Kidney (tissue), 13 donors: ENCODE measurements at regions not wholly inside any gene's neighbourhood (a gene's known extent, or its start where the extent isn't known, plus 50 kb on each side); places are given as distances from the start of the nearest gene placed in this dataset.

Experiments used
- DNase-seq, 5 donors: peaks; one replicate each; pipeline ENCODE4 v3.0.0-alpha.2; 2013 to 2020
- FAIRE-seq: peaks from 2 replicates; lab custom pipeline; 2012; peaks lifted over from hg19 to GRCh38; lab: Jason Lieb, UNC
- H3K27ac ChIP-seq, 2 donors: one replicate each; pipeline ENCODE4 v1.7.0; 2013; ENCODE audit warnings: low read depth in 2 of 2, low read length in 2 of 2, inconsistent platforms in 1 of 2
- H3K27me3 ChIP-seq: one replicate; pipeline ENCODE4 v1.7.1; 2013; ENCODE audit warnings: low read length, inconsistent platforms; ENCODE audit not compliant: control insufficient read depth, insufficient read depth
- H3K36me3 ChIP-seq, 3 donors: one replicate each; pipeline versions ENCODE4 v1.7.0 to v1.7.1; 2013; ENCODE audit warnings: low read length in 3 of 3, control low read depth in 1 of 3, inconsistent platforms in 1 of 3; ENCODE audit not compliant: insufficient read depth in 3 of 3, control insufficient read depth in 2 of 3
- H3K4me1 ChIP-seq, 3 donors: one replicate each; pipeline versions ENCODE4 v1.7.0 to v1.7.1; 2013; ENCODE audit warnings: low read length in 3 of 3, inconsistent platforms in 1 of 3, low read depth in 1 of 3; ENCODE audit not compliant: control insufficient read depth in 2 of 3, insufficient read depth in 2 of 3
- H3K4me3 ChIP-seq, 3 donors: one replicate each; pipeline versions ENCODE4 v1.7.0 to v1.8.1; 2013; ENCODE audit warnings: low read length in 3 of 3, control low read depth in 1 of 3, inconsistent platforms in 1 of 3
- H3K9ac ChIP-seq, 3 donors: one replicate each; pipeline versions ENCODE4 v1.7.0 to v1.7.1; 2013; ENCODE audit warnings: low read length in 3 of 3, control low read depth in 1 of 3, inconsistent platforms in 1 of 3
- H3K9me3 ChIP-seq, 3 donors: one replicate each; pipeline versions ENCODE4 v1.7.0 to v1.7.1; 2013; ENCODE audit warnings: low read length in 3 of 3, control low read depth in 1 of 3, inconsistent platforms in 1 of 3; ENCODE audit not compliant: control insufficient read depth in 2 of 3, insufficient read depth in 1 of 3
- intact Hi-C: fragments of 100-400 bp; cut with DNase I; formaldehyde crosslinking; loops from one replicate; pipeline ENCODE4 v1.11.1; 2022
- TF ChIP-seq, protein P1 (sequence below): IDR thresholded peaks from 3 replicates; pipeline ENCODE4 v1.5.1; 2012; ENCODE audit warnings: mild to moderate bottlenecking, moderate library complexity, borderline replicate concordance; ENCODE audit not compliant: insufficient read depth; ENCODE audit errors: extremely low read depth
- donor health status: control.
- donor health status: control.
- donor health status: control.
- donor health status: control.
- donor health status: control.
- donor health status: DM: yes; HTN: yes; CAD: no.
- donor health status: Normal renal cell carcinoma (clear cell type).

DNA sequence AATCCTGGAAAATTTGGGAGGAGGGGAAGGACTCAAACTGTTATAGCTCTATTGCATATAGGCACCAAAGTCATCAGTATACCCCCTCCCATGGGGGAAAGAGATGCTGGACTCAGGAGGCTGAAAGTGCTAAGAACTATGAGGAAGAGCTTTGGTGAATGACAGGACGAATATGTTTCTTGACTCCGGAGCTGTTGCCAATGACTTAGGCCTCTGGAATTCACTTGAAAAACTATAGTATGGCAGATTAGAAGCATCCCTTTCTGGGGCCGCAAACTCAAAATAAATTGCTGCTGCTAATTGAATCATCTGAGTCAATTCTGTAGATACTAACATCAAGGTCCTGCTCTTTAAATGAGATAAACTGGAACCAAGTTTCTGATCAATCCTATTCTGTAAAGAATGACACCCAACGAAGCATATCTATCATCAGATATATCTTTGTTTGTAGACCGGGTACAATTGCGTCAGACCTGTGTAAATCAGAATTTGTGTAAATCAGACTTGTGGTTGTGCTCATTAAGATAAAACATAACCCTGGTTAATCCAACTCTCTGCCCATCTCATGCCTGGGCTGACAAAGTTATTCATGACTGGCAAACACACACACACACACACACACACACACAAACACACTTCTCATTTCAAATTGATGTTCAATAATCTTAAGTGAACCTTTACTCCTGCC is 1793.8 kb upstream of the PCDH20 start:
- Histone ChIP-seq H3K9me3 (no peaks in the 10 kb centered on the region), H3K27ac (no peak overlapping the region), H3K36me3 (no peaks in the 10 kb centered on the region), H3K4me1 (no peaks in the 10 kb centered on the region), H3K4me3 (no peak overlapping the region), H3K27me3 (no peaks in the 10 kb centered on the region), H3K9ac (no peak overlapping the region)
- TF ChIP-seq, protein P1, sequence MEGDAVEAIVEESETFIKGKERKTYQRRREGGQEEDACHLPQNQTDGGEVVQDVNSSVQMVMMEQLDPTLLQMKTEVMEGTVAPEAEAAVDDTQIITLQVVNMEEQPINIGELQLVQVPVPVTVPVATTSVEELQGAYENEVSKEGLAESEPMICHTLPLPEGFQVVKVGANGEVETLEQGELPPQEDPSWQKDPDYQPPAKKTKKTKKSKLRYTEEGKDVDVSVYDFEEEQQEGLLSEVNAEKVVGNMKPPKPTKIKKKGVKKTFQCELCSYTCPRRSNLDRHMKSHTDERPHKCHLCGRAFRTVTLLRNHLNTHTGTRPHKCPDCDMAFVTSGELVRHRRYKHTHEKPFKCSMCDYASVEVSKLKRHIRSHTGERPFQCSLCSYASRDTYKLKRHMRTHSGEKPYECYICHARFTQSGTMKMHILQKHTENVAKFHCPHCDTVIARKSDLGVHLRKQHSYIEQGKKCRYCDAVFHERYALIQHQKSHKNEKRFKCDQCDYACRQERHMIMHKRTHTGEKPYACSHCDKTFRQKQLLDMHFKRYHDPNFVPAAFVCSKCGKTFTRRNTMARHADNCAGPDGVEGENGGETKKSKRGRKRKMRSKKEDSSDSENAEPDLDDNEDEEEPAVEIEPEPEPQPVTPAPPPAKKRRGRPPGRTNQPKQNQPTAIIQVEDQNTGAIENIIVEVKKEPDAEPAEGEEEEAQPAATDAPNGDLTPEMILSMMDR, result no peak
- intact Hi-C loops, result no loop called here
- no peak for FAIRE-seq
- no peak for DNase-seq

DNA sequence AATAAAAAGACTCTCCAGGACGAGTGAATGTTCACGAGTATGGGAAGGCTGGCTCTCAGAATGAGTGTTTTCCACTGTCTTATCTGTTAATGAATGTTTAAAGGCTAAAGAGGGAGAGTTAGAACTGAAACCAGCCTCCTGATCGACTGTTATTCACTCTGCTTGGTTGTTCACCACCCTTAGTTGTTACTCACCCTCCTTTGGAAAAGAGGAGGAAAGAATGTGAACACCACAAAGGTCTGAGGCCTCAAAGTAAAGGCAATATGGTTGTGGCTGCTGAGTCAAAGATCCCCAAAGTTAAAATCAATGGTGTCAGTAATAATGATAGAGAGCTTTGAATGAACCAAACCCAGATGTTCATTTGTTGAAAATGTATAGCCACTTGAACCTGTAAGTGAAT is 1793.2 kb upstream of the PCDH20 start:
- H3K4me1 ChIP-seq, result no peaks in the 10 kb centered on the region
- intact Hi-C loops, result no loop called here

DNA sequence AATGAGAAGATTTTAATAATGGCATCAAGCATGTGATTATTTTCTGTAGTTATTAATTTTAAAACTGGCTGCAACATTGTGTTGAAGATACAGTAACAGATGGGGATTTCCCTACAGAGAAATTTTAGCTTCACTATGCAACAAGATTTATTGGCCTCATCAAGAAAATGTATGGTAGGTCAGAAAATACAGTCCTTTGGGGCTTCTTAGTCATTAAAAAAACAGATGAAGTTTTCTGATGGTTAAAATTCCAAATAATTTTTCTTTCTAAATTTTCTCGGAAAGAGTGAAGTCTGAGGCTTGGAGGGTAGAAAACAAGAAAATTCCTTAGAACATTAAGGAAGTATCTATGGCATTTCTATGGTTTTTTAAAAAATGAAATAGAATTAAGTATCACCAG is 1790.8 kb upstream of the PCDH20 start:
- Histone ChIP-seq H3K4me1 (no peaks in the 10 kb centered on the region), H3K27ac (no peak overlapping the region), H3K9ac (no peak overlapping the region), H3K27me3 (no peaks in the 10 kb centered on the region), H3K36me3 (no peaks in the 10 kb centered on the region), H3K9me3 (no peaks in the 10 kb centered on the region), H3K4me3 (no peak overlapping the region)
- intact Hi-C loops, result no loop called here
- TF ChIP-seq, protein P1, result no peak
- peak in 1 of 5 donors; percentile 2 for DNase-seq
- FAIRE-seq, result no peak

More for the DNA sequence above, 1793.2 kb upstream of the PCDH20 start:
- no peaks in the 10 kb centered on the region for H3K36me3 ChIP-seq
- FAIRE-seq, result no peak
- no peaks in the 10 kb centered on the region for H3K9me3 ChIP-seq
- no peak for DNase-seq
- H3K4me3 ChIP-seq, result no peak overlapping the region
- no peaks in the 10 kb centered on the region for H3K27me3 ChIP-seq
- no peak overlapping the region for H3K9ac ChIP-seq
- no peak overlapping the region for H3K27ac ChIP-seq
- TF ChIP-seq, protein P1, result no peak

DNA sequence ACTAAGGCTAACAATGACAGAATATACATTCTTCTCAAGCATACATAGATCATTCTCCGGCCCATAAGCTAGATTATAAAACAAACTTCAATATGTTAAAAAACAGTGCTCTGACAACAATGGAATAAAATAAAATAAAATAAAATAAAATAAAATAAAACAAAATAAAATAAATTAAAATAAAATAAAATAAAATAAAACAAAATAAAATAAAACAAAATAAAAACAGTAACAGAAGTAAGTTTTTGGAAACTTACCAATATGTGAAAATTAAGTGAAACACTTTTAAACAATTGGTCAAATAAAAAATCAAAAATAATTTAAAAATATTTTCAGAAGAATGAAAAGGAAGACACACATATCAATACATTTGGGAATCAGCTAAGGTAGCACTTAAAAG is 1785.8 kb upstream of the PCDH20 start:
- no peak for DNase-seq
- no peak overlapping the region for H3K4me3 ChIP-seq
- no peaks in the 10 kb centered on the region for H3K27me3 ChIP-seq
- TF ChIP-seq, protein P1, result no peak
- H3K4me1 ChIP-seq, result no peaks in the 10 kb centered on the region
- intact Hi-C loops, result no loop called here
- H3K27ac ChIP-seq, result no peak overlapping the region
- no peaks in the 10 kb centered on the region for H3K36me3 ChIP-seq
- no peaks in the 10 kb centered on the region for H3K9me3 ChIP-seq
- FAIRE-seq, result peak; percentile 99
- no peak overlapping the region for H3K9ac ChIP-seq
